NCI-H1092 (cell line): ENCODE measurements at regions not wholly inside any gene's neighbourhood (a gene's known extent, or its start where the extent isn't known, plus 50 kb on each side); places are given as distances from the start of the nearest gene placed in this dataset.
"Not testable (repeated sequence)": the region's sequence is repeated elsewhere in the genome, so short reads cannot be mapped to it uniquely, and the experiment has no call there.

ENCODE experiments used
- DNase-seq: peaks from one replicate; lab custom pipeline; 2025; lab: John Stamatoyannopoulos, UW

- not testable (repeated sequence) for DNase-seq
These were observed 53.6 kb downstream of the SRGAP2 start for GRCh38 chr1:206256935-206257334.

GRCh38 chr1:206261473-206261872 is 58.1 kb downstream of the SRGAP2 start:
- not testable (repeated sequence) for DNase-seq

GRCh38 chr1:206262424-206262823 is 59.1 kb downstream of the SRGAP2 start:
- not testable (repeated sequence) for DNase-seq

GRCh38 chr1:206264916-206265315 is 61.6 kb downstream of the SRGAP2 start:
- DNase-seq: not testable (repeated sequence)

- DNase-seq: not testable (repeated sequence)
These were observed 67.8 kb downstream of the SRGAP2 start for GRCh38 chr1:206271153-206271552.

GRCh38 chr1:206273104-206273503 is 69.8 kb downstream of the SRGAP2 start:
- DNase-seq: not testable (repeated sequence)

- DNase-seq: not testable (repeated sequence)
These were observed 72.8 kb downstream of the SRGAP2 start for GRCh38 chr1:206276143-206276542.

GRCh38 chr1:206278683-206279082 is 75.3 kb downstream of the SRGAP2 start:
- DNase-seq: not testable (repeated sequence)

GRCh38 chr1:206280683-206281082 is 77.3 kb downstream of the SRGAP2 start:
- DNase-seq: not testable (repeated sequence)

- DNase-seq: not testable (repeated sequence)
These were observed 78.7 kb downstream of the SRGAP2 start for GRCh38 chr1:206281912-206282654.

GRCh38 chr1:206285024-206285960 is 82.0 kb downstream of the SRGAP2 start:
- DNase-seq: not testable (repeated sequence)

GRCh38 chr1:206287759-206288158 is 84.4 kb downstream of the SRGAP2 start:
- not testable (repeated sequence) for DNase-seq

GRCh38 chr1:206288453-206288852 is 85.1 kb downstream of the SRGAP2 start:
- not testable (repeated sequence) for DNase-seq

- not testable (repeated sequence) for DNase-seq
These were observed 94.0 kb downstream of the SRGAP2 start for GRCh38 chr1:206297145-206298031.

- not testable (repeated sequence) for DNase-seq
These were observed 94.7 kb downstream of the SRGAP2 start for GRCh38 chr1:206298032-206298392.

- DNase-seq: not testable (repeated sequence)
These were observed 95.9 kb downstream of the SRGAP2 start for GRCh38 chr1:206299181-206299791.

GRCh38 chr1:206299942-206300341 is 96.6 kb downstream of the SRGAP2 start:
- not testable (repeated sequence) for DNase-seq

- DNase-seq: not testable (repeated sequence)
These were observed 98.7 kb downstream of the SRGAP2 start for GRCh38 chr1:206302056-206302455.

- not testable (repeated sequence) for DNase-seq
These were observed 104.1 kb downstream of the SRGAP2 start for GRCh38 chr1:206307442-206307841.

GRCh38 chr1:206310948-206311347 is 107.6 kb downstream of the SRGAP2 start:
- not testable (repeated sequence) for DNase-seq

GRCh38 chr1:206311611-206312273 is 108.4 kb downstream of the SRGAP2 start:
- DNase-seq: not testable (repeated sequence)
